H1 (cell line): ENCODE measurements at regions not wholly inside any gene's neighbourhood (a gene's known extent, or its start where the extent isn't known, plus 50 kb on each side); places are given as distances from the start of the nearest gene placed in this dataset.
A peak's percentile ranks its signal among the peaks of the same experiment; 100 is the strongest.

Experiments used
- CTCF ChIA-PET: fragments of 300-600 bp; sonication (Branson Sonifier 250); formaldehyde crosslinking; loops from one replicate; lab custom pipeline; 2021; ENCODE audit not compliant: partially characterized antibody; lab: Charles Lee
- POLR2A ChIA-PET: fragments of 300-600 bp; sonication (Branson Sonifier 250); formaldehyde crosslinking; loops from one replicate; lab custom pipeline; 2021; ENCODE audit warnings: inconsistent platforms; ENCODE audit not compliant: partially characterized antibody; lab: Charles Lee
- DNase-seq, 2 experiments: peaks; one replicate each; pipeline versions ENCODE4 v3.0.0 to v3.0.0-alpha.2; 2010 to 2022; ENCODE audit warnings: low spot score in 2 of 2, low read depth in 1 of 2, mixed read lengths in 1 of 2
- FAIRE-seq: peaks from 2 replicates; lab custom pipeline; 2011; peaks lifted over from hg19 to GRCh38; lab: Jason Lieb, UNC
- H2AFZ ChIP-seq: 2 replicates; pipeline ENCODE4 v1.8.1; 2012; ENCODE audit warnings: low read length, inconsistent platforms
- H2AK5ac ChIP-seq: 2 replicates; pipeline ENCODE4 v1.6.1; 2013; ENCODE audit warnings: low read depth, low read length
- H2BK120ac ChIP-seq: replicated peaks from 2 replicates; pipeline ENCODE3; 2013; ENCODE audit warnings: low read depth, low read length, inconsistent platforms
- H2BK12ac ChIP-seq: 2 replicates; pipeline ENCODE4 v1.6.1; 2013; ENCODE audit warnings: low read depth, low read length
- H2BK15ac ChIP-seq: 2 replicates; pipeline ENCODE4 v1.6.1; 2013; ENCODE audit warnings: low read length
- H2BK20ac ChIP-seq: 2 replicates; pipeline ENCODE4 v1.6.1; 2013; ENCODE audit warnings: low read length
- H2BK5ac ChIP-seq: 2 replicates; pipeline ENCODE4 v1.6.1; 2013; ENCODE audit warnings: low read depth, low read length
- H3K14ac ChIP-seq: 2 replicates; pipeline ENCODE4 v1.6.1; 2013; ENCODE audit warnings: inconsistent platforms; ENCODE audit not compliant: insufficient read length
- H3K18ac ChIP-seq: 2 replicates; pipeline ENCODE4 v1.6.1; 2013; ENCODE audit warnings: low read length; ENCODE audit errors: extremely low read depth
- H3K23ac ChIP-seq: 2 replicates; pipeline ENCODE4 v1.6.1; 2013; ENCODE audit warnings: inconsistent platforms; ENCODE audit not compliant: insufficient read length
- H3K23me2 ChIP-seq: 2 replicates; pipeline ENCODE4 v1.6.1; 2013; ENCODE audit warnings: low read depth, low read length
- H3K27ac ChIP-seq: 2 replicates; pipeline ENCODE4 v1.6.1; 2011; ENCODE audit warnings: low read depth, low read length, inconsistent platforms
- H3K27me3 ChIP-seq, 4 experiments: replicated peaks in 1 of 4; 1 replicate in 1 of 4; 2 replicates in 3 of 4; pipeline versions ENCODE4 v1.6.1 to v1.8.1; 2011 to 2013; ENCODE audit warnings: low read length in 3 of 4, mild to moderate bottlenecking in 3 of 4, inconsistent platforms in 2 of 4, mixed read lengths in 2 of 4, moderate library complexity in 1 of 4; ENCODE audit not compliant: control insufficient read depth in 3 of 4, insufficient read depth in 3 of 4; ENCODE audit errors: extremely low read depth in 1 of 4
- H3K36me3 ChIP-seq, 4 experiments: 2 replicates each; pipeline versions ENCODE4 v1.6.1 to v1.8.1; 2011 to 2013; ENCODE audit warnings: mild to moderate bottlenecking in 4 of 4, low read length in 3 of 4, moderate library complexity in 2 of 4, control low read depth in 1 of 4, inconsistent platforms in 1 of 4; ENCODE audit not compliant: insufficient read depth in 4 of 4, control insufficient read depth in 2 of 4
- H3K4ac ChIP-seq: replicated peaks from 2 replicates; pipeline ENCODE3; 2013; ENCODE audit warnings: low read length, low read depth, mixed read lengths, inconsistent platforms; ENCODE audit not compliant: insufficient read length
- H3K4me1 ChIP-seq, 4 experiments: replicated peaks in 1 of 4; 1 replicate in 1 of 4; 2 replicates in 3 of 4; pipeline versions ENCODE4 v1.6.1 to v1.8.1; 2011 to 2013; ENCODE audit warnings: low read length in 3 of 4, inconsistent platforms in 2 of 4, mixed read lengths in 1 of 4; ENCODE audit not compliant: insufficient read depth in 4 of 4, control insufficient read depth in 3 of 4
- H3K4me2 ChIP-seq, 2 experiments: 2 replicates each; pipeline versions ENCODE4 v1.6.1 to v1.8.1; 2011 to 2013; ENCODE audit warnings: low read depth in 2 of 2, low read length in 2 of 2, control low read depth in 1 of 2, inconsistent platforms in 1 of 2, mild to moderate bottlenecking in 1 of 2; ENCODE audit not compliant: insufficient read depth in 1 of 2
- H3K4me3 ChIP-seq, 4 experiments: fragments of 200-600, 300-600 bp in 1 of 4; sonication (generic), shearing (Covaris generic), sonication (Bioruptor Twin) in 1 of 4; 2 replicates each; pipeline versions ENCODE4 v1.5.1 to v1.8.1; 2011 to 2016; ENCODE audit warnings: low read length in 4 of 4, low read depth in 3 of 4, control low read depth in 2 of 4, inconsistent platforms in 2 of 4, mild to moderate bottlenecking in 2 of 4, mixed read lengths in 1 of 4, moderate library complexity in 1 of 4; ENCODE audit not compliant: insufficient read depth in 2 of 4; ENCODE audit errors: extremely low read depth in 1 of 4
- H3K56ac ChIP-seq: replicated peaks from 2 replicates; pipeline ENCODE3; 2013; ENCODE audit warnings: low read depth, mild to moderate bottlenecking, mixed read lengths, low read length, inconsistent platforms; ENCODE audit not compliant: insufficient read length
- H3K79me1 ChIP-seq: 2 replicates; pipeline ENCODE4 v1.6.1; 2013; ENCODE audit warnings: low read depth, low read length, control low read depth
- H3K79me2 ChIP-seq, 2 experiments: 2 replicates each; pipeline versions ENCODE4 v1.6.1 to v1.8.1; 2012 to 2013; ENCODE audit warnings: low read length in 2 of 2, mild to moderate bottlenecking in 2 of 2, inconsistent platforms in 1 of 2; ENCODE audit not compliant: insufficient read depth in 2 of 2, control insufficient read depth in 1 of 2
- H3K9ac ChIP-seq, 4 experiments: replicated peaks in 1 of 4; 1 replicate in 1 of 4; 2 replicates in 3 of 4; pipeline versions ENCODE4 v1.6.1 to v1.8.1; 2011 to 2013; ENCODE audit warnings: low read depth in 3 of 4, low read length in 3 of 4, control low read depth in 2 of 4, mild to moderate bottlenecking in 2 of 4, moderate library complexity in 2 of 4, inconsistent platforms in 1 of 4; ENCODE audit errors: extremely low read depth in 1 of 4
- H3K9me3 ChIP-seq, 2 experiments: 2 replicates each; pipeline versions ENCODE4 v1.6.1 to v1.8.1; 2012 to 2013; ENCODE audit warnings: mild to moderate bottlenecking in 2 of 2, moderate library complexity in 2 of 2, control low read depth in 1 of 2, inconsistent platforms in 1 of 2, low read depth in 1 of 2, low read length in 1 of 2, mixed read lengths in 1 of 2; ENCODE audit not compliant: insufficient read depth in 2 of 2
- H4K20me1 ChIP-seq, 2 experiments: replicated peaks in 1 of 2; 2 replicates each; pipeline versions ENCODE3 to v1.8.1; 2011 to 2013; ENCODE audit warnings: inconsistent platforms in 2 of 2, low read length in 2 of 2, mild to moderate bottlenecking in 1 of 2; ENCODE audit not compliant: insufficient read depth in 2 of 2, control insufficient read depth in 1 of 2
- H4K5ac ChIP-seq: 2 replicates; pipeline ENCODE4 v1.6.1; 2013; ENCODE audit warnings: low read length, low read depth, mixed read lengths, inconsistent platforms; ENCODE audit not compliant: insufficient read length
- H4K8ac ChIP-seq: 2 replicates; pipeline ENCODE4 v1.8.0; 2013; ENCODE audit warnings: mild to moderate bottlenecking, moderate library complexity, low read length, inconsistent platforms; ENCODE audit not compliant: insufficient read depth; ENCODE audit errors: extremely low read depth
- H4K91ac ChIP-seq: replicated peaks from 2 replicates; pipeline ENCODE3; 2013; ENCODE audit warnings: low read length, mixed read lengths, inconsistent platforms; ENCODE audit not compliant: insufficient read length
- POLR2A ChIP-seq, 2 experiments: IDR thresholded peaks; 1 replicate in 1 of 2; 2 replicates in 1 of 2; pipeline ENCODE4 v1.6.1; 2011; ENCODE audit warnings: low read depth in 2 of 2, low read length in 2 of 2, mild to moderate bottlenecking in 2 of 2; ENCODE audit errors: control extremely low read depth in 1 of 2
- WGBS, 2 experiments: shearing (Covaris generic) in 1 of 2; methylation state at CpG; one replicate each; pipeline versions ENCODE4 v1.1.6 to v1.1.7; 2013 to 2015; ENCODE audit warnings: low lambda C conversion rate in 2 of 2, mixed read lengths in 2 of 2, inconsistent platforms in 1 of 2, low coverage in 1 of 2, missing lambda C conversion rate in 1 of 2; ENCODE audit not compliant: insufficient replicate concordance in 2 of 2, insufficient coverage in 1 of 2, insufficient read length in 1 of 2; ENCODE audit errors: extremely low coverage in 1 of 2, missing lambda C conversion rate in 1 of 2; 5-methylcytosine and 5-hydroxymethylcytosine counted together

DNA sequence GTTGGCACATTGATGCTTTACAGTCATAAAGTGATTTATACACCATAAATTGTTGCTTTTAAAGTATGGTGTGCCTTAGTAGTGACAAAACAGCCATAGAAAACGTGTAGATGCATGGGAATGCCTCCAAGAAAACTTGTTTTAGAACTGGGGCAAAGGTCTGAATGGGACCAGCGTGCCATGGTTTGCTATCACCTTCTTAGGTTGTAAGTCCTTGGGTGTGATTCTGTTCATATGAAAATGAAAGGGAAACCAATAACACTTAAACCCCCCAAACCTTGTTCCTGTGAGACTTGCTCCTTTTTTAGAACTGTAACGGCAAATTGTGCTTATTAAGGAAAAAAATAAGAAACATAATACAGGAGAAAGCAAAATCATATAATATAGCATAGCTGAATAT lies 603.3 kb upstream of the SLITRK6 start:
- 85% methylated on average over 3 of the region's 3 CpGs; no CpG with 5 or more reads in 1 of the 2 experiments for WGBS, 2 experiments
- POLR2A ChIA-PET = no interaction called here

More for the DNA sequence above, 603.3 kb upstream of the SLITRK6 start:
- H4K20me1 ChIP-seq = no peaks in the 10 kb centered on the region
- no peak overlapping the region for H3K18ac ChIP-seq
- H2BK120ac ChIP-seq = no peak overlapping the region
- no peak overlapping the region for H2BK20ac ChIP-seq
- H3K27ac ChIP-seq = no peak overlapping the region
- H3K4me1 ChIP-seq = no peaks in the 10 kb centered on the region
- no peak overlapping the region for H3K4me3 ChIP-seq
- no peaks in the 10 kb centered on the region for H3K36me3 ChIP-seq
- H3K23me2 ChIP-seq = no peaks in the 10 kb centered on the region
- no peak overlapping the region for H4K91ac ChIP-seq
- H3K4ac ChIP-seq = no peak overlapping the region
- DNase-seq (no peak), FAIRE-seq (no peak)
- CTCF ChIA-PET = no interaction called here
- no peak overlapping the region for H3K4me2 ChIP-seq
- H3K23ac ChIP-seq = no peak overlapping the region
- no peak overlapping the region for H3K14ac ChIP-seq
- TF ChIP-seq POLR2A (IDR thresholded peaks at IDR 0.05; ENCODE audit: control extremely low read depth in 1 of 2, low read depth in 2 of 2, low read length in 2 of 2) = no peak
- H3K9ac ChIP-seq = no peak overlapping the region
- H2AFZ ChIP-seq = peak overlapping the region; percentile 73; the same call in 1 of the 2 replicates
- H2AK5ac ChIP-seq = no peak overlapping the region
- no peaks in the 10 kb centered on the region for H3K27me3 ChIP-seq
- H4K5ac ChIP-seq = no peak overlapping the region
- no peak overlapping the region for H3K56ac ChIP-seq
- H2BK5ac ChIP-seq = no peak overlapping the region
- no peak overlapping the region for H2BK12ac ChIP-seq
- H3K79me2 ChIP-seq = no peaks in the 10 kb centered on the region
- no peak overlapping the region for H4K8ac ChIP-seq
- no peaks in the 10 kb centered on the region for H3K79me1 ChIP-seq
- no peak overlapping the region for H2BK15ac ChIP-seq
- no peaks in the 10 kb centered on the region for H3K9me3 ChIP-seq
